Keratinocyte (primary cell): ENCODE measurements at regions not wholly inside any gene's neighbourhood (a gene's known extent, or its start where the extent isn't known, plus 50 kb on each side); places are given as distances from the start of the nearest gene placed in this dataset.

Experiments
- EZH2 ChIP-seq: IDR thresholded peaks from one replicate; pipeline ENCODE4 v1.6.1; 2012; ENCODE audit warnings: inconsistent platforms, mild to moderate bottlenecking, low read length, moderate library complexity
- TF ChIP-seq, protein P1 (sequence below), 3 experiments: IDR thresholded peaks in 1 of 3; conservative IDR thresholded peaks in 1 of 3; optimal IDR thresholded peaks in 1 of 3; 2 replicates in 2 of 3; 3 replicates in 1 of 3; pipeline versions ENCODE3 to v1.5.1; 2011; ENCODE audit warnings: low read length in 3 of 3, mild to moderate bottlenecking in 3 of 3, moderate library complexity in 2 of 3, control low read depth in 1 of 3, inconsistent platforms in 1 of 3; ENCODE audit not compliant: insufficient read depth in 2 of 3; ENCODE audit errors: extremely low read depth in 1 of 3

- TF ChIP-seq, protein P1, sequence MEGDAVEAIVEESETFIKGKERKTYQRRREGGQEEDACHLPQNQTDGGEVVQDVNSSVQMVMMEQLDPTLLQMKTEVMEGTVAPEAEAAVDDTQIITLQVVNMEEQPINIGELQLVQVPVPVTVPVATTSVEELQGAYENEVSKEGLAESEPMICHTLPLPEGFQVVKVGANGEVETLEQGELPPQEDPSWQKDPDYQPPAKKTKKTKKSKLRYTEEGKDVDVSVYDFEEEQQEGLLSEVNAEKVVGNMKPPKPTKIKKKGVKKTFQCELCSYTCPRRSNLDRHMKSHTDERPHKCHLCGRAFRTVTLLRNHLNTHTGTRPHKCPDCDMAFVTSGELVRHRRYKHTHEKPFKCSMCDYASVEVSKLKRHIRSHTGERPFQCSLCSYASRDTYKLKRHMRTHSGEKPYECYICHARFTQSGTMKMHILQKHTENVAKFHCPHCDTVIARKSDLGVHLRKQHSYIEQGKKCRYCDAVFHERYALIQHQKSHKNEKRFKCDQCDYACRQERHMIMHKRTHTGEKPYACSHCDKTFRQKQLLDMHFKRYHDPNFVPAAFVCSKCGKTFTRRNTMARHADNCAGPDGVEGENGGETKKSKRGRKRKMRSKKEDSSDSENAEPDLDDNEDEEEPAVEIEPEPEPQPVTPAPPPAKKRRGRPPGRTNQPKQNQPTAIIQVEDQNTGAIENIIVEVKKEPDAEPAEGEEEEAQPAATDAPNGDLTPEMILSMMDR (optimal IDR thresholded peaks at IDR 0.05 in 1 of 3, IDR thresholded peaks at IDR 0.05 in 1 of 3, conservative IDR thresholded peaks at IDR 0.05 in 1 of 3; ENCODE audit: extremely low read depth in 1 of 3, insufficient read depth in 2 of 3, low read length in 3 of 3): no peak
- TF ChIP-seq EZH2: no peak
Observed at GRCh38 chr12:91923864-91924263, 221.8 kb downstream of the BTG1 start.
